ENCODE measurements at regions not wholly inside any gene's neighbourhood (a gene's known extent, or its start where the extent isn't known, plus 50 kb on each side); places are given as distances from the start of the nearest gene placed in this dataset.
"Not testable (repeated sequence)": the region's sequence is repeated elsewhere in the genome, so short reads cannot be mapped to it uniquely, and the experiment has no call there.

DNA sequence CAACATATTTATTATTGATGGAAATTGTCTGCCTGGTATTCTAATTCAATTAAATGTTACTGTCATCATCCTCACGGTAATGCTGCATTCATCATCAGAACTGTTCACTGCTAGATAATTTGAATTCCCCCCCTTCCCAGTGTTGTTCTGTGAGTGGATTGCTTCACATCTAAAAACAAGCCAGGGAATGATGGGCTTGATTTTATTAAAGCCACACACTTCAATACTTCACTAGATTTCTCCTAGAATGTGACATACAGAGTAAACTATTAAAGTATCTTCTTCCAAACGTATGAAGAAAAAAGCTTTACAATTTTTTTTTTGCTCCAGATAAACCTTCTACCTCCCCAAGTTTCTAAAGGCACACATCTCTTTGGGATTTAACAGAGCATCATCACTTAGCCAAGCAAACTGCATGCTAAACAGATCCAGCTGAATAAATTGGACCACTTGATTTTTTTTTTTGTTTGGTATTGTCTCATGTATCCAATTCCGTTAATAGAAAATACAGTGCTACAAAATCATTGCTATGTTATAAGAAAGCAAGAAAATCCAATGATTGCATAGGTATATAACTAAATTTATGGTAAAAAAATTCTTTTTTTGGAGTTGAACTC, 692.4 kb downstream of the MTRR start:
- Histone ChIP-seq H3K27me3 (no peaks in the 10 kb centered on the region), H3K4me3 (no peak overlapping the region), H3K36me3 (no peaks in the 10 kb centered on the region), H3K27ac (no peak overlapping the region), H3K9me3 (no peaks in the 10 kb centered on the region), H3K4me1 (no peaks in the 10 kb centered on the region)
- DNase-seq = no peak
- 75% methylated on average over 3 of the region's 3 CpGs for WGBS, 2 donors (ENCODE audit: low coverage in 1 of 2)
- TF ChIP-seq, protein P1, sequence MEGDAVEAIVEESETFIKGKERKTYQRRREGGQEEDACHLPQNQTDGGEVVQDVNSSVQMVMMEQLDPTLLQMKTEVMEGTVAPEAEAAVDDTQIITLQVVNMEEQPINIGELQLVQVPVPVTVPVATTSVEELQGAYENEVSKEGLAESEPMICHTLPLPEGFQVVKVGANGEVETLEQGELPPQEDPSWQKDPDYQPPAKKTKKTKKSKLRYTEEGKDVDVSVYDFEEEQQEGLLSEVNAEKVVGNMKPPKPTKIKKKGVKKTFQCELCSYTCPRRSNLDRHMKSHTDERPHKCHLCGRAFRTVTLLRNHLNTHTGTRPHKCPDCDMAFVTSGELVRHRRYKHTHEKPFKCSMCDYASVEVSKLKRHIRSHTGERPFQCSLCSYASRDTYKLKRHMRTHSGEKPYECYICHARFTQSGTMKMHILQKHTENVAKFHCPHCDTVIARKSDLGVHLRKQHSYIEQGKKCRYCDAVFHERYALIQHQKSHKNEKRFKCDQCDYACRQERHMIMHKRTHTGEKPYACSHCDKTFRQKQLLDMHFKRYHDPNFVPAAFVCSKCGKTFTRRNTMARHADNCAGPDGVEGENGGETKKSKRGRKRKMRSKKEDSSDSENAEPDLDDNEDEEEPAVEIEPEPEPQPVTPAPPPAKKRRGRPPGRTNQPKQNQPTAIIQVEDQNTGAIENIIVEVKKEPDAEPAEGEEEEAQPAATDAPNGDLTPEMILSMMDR (IDR thresholded peaks at IDR 0.05) = no peak
- no peak for TF ChIP-seq EP300 (IDR thresholded peaks at IDR 0.05; ENCODE audit: low read depth)
- intact Hi-C loops (cut with DNase I; ENCODE audit: low total_unique reads) = no loop called here
- in situ Hi-C loops (cut with MboI; ENCODE audit: low pct_ligation_motif_present in 1 of 4, low pct_unique_long_range_greater_than_20kb in 1 of 4, low sequenced_read_pairs in 3 of 4) = no loop called here

DNA sequence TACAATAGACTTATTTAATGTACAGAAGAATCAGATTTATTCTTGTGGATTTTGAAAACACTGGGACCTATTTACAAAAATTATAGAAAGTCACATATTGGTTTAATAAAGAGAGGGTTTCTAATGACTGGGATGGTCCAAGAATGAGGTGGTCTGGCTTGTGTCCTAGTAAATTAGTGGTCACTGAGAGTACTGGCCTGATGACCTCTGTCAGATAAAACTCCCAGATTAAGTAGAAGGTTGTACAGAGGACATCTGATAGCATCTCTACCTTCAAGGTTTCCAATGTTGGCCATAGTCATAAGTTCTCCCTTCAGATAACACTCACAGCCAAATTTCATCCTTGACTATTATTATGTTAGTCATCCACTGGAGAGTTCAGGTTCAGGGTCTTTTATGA, 692.9 kb downstream of the MTRR start:
- H3K4me3 ChIP-seq = no peak overlapping the region
- H3K27ac ChIP-seq = no peak overlapping the region
- intact Hi-C loops (cut with DNase I; ENCODE audit: low total_unique reads) = no loop called here
- no peaks in the 10 kb centered on the region for H3K36me3 ChIP-seq
- in situ Hi-C loops (cut with MboI; ENCODE audit: low pct_ligation_motif_present in 1 of 4, low pct_unique_long_range_greater_than_20kb in 1 of 4, low sequenced_read_pairs in 3 of 4) = no loop called here
- no peaks in the 10 kb centered on the region for H3K27me3 ChIP-seq
- no peaks in the 10 kb centered on the region for H3K4me1 ChIP-seq
- TF ChIP-seq EP300 (IDR thresholded peaks at IDR 0.05; ENCODE audit: low read depth) (no peak), POLR2AphosphoS5 (IDR thresholded peaks at IDR 0.05) (no peak), POLR2A (IDR thresholded peaks at IDR 0.05) (no peak)
- TF ChIP-seq, protein P1 (IDR thresholded peaks at IDR 0.05) = no peak
- DNase-seq = no peak
- H3K9me3 ChIP-seq = no peaks in the 10 kb centered on the region

DNA sequence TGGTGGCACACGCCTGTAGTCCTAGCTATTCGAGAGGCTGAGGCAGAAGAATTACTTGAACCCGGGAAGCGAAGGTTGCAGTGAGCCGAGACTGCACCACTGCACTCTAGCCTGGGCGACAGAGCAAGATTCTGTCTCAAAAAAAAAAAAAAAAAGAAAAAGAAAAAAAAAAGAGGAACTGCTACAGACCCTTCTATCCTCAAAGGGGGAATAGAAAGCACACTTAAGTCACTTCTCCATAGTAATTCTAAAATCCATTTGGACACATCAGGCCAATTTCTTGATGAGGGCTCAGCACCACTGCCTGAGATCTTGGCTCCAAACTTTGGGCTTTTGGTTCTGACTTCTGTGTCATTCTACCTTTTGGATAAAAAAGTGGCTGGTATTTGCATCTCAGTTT, 694.6 kb downstream of the MTRR start:
- H3K36me3 ChIP-seq; H3K4me1 ChIP-seq; H3K27ac ChIP-seq; H3K4me3 ChIP-seq; H3K9me3 ChIP-seq; H3K27me3 ChIP-seq; DNase-seq; intact Hi-C loops (cut with DNase I; ENCODE audit: low total_unique reads); in situ Hi-C loops (cut with MboI; ENCODE audit: low pct_ligation_motif_present in 1 of 4, low pct_unique_long_range_greater_than_20kb in 1 of 4, low sequenced_read_pairs in 3 of 4): not testable (repeated sequence)
- WGBS, 2 donors (ENCODE audit: low coverage in 1 of 2) = 74 to 89% methylated on average over 6 of the region's 6 CpGs

DNA sequence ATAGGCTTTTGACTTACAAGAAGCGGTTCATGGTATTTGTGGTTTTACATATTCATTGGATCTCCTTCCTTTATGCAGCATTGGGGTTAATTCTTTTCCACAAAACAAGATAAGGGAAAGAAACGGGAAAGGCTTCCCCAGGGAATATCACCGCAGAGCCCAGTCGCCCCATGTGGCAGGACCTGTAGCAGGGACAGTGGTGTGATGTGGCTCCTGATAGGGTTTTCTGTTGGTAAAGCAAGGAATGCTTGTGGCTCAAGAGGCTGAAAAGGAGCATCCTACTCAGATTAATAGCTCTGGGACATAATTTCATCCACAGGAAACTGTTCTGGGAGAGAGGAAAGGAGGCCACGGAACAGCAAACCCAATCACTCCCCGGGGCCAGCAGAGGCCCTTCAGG, 699.9 kb downstream of the MTRR start:
- TF ChIP-seq POLR2AphosphoS5 (IDR thresholded peaks at IDR 0.05) (no peak), POLR2A (IDR thresholded peaks at IDR 0.05) (no peak), EP300 (IDR thresholded peaks at IDR 0.05; ENCODE audit: low read depth) (no peak)
- TF ChIP-seq, protein P1 (IDR thresholded peaks at IDR 0.05) = no peak
- in situ Hi-C loops (cut with MboI; ENCODE audit: low pct_ligation_motif_present in 1 of 4, low pct_unique_long_range_greater_than_20kb in 1 of 4, low sequenced_read_pairs in 3 of 4) = no loop called here
- DNase-seq = no peak

DNA sequence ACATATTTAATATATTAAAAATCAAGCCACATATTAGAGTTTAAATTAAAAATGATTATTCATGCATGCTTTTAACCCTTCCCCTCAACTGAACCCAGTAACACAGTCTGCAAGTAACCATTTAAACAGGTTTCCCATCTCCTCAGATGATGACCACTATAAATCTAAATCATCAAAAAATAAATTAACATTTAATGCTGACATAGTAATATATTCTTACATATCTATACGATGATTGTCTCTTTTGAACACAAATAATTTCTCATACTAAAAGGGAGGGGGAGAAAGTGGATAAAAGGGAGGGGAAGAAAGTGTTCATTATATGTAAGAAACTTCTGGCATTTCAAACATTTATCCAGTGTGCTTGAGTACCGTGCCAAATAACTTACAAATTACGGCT, 701.6 kb downstream of the MTRR start:
- 59 to 76% methylated on average over 3 of the region's 3 CpGs for WGBS, 2 donors (ENCODE audit: low coverage in 1 of 2)

More for the DNA sequence above, 699.9 kb downstream of the MTRR start:
- H3K4me1 ChIP-seq = no peaks in the 10 kb centered on the region
- no peaks in the 10 kb centered on the region for H3K36me3 ChIP-seq
- no peak overlapping the region for H3K27ac ChIP-seq
- no peak overlapping the region for H3K4me3 ChIP-seq
- H3K9me3 ChIP-seq = no peaks in the 10 kb centered on the region
- intact Hi-C loops (cut with DNase I; ENCODE audit: low total_unique reads) = no loop called here
- H3K27me3 ChIP-seq = no peaks in the 10 kb centered on the region
- WGBS, 2 donors (ENCODE audit: low coverage in 1 of 2) = 74 to 80% methylated on average over 3 to 6 of the region's 6 CpGs

More for the DNA sequence above, 701.6 kb downstream of the MTRR start:
- intact Hi-C loops (cut with DNase I; ENCODE audit: low total_unique reads) (no loop called here), in situ Hi-C loops (cut with MboI; ENCODE audit: low pct_ligation_motif_present in 1 of 4, low pct_unique_long_range_greater_than_20kb in 1 of 4, low sequenced_read_pairs in 3 of 4) (no loop called here)
- Histone ChIP-seq H3K36me3 (no peaks in the 10 kb centered on the region), H3K27me3 (no peaks in the 10 kb centered on the region), H3K27ac (no peak overlapping the region), H3K4me1 (no peaks in the 10 kb centered on the region), H3K9me3 (no peaks in the 10 kb centered on the region), H3K4me3 (no peak overlapping the region)
- TF ChIP-seq POLR2A (IDR thresholded peaks at IDR 0.05) (no peak), POLR2AphosphoS5 (IDR thresholded peaks at IDR 0.05) (no peak), EP300 (IDR thresholded peaks at IDR 0.05; ENCODE audit: low read depth) (no peak)
- TF ChIP-seq, protein P1 (IDR thresholded peaks at IDR 0.05) = no peak
- DNase-seq = no peak

Measured in transverse colon (tissue), 4 donors.